Osteoblast (primary cell): ENCODE measurements at regions not wholly inside any gene's neighbourhood (a gene's known extent, or its start where the extent isn't known, plus 50 kb on each side); places are given as distances from the start of the nearest gene placed in this dataset.

Experiments
- DNase-seq: peaks from one replicate; pipeline ENCODE4 v3.0.0; 2011; ENCODE audit warnings: low spot score, mixed read lengths; ENCODE audit not compliant: insufficient read length; ENCODE audit errors: missing footprints
- H2AFZ ChIP-seq: 2 replicates; pipeline ENCODE4 v1.6.0; 2011; ENCODE audit warnings: mild to moderate bottlenecking, low read length
- H3K27ac ChIP-seq: 2 replicates; pipeline ENCODE4 v1.5.1; 2011; ENCODE audit warnings: mild to moderate bottlenecking, low read depth, low read length, moderate library complexity
- H3K27me3 ChIP-seq: 2 replicates; pipeline ENCODE4 v1.6.0; 2012; ENCODE audit warnings: mild to moderate bottlenecking, control low read depth, inconsistent platforms, low read length, moderate library complexity; ENCODE audit not compliant: insufficient read depth
- H3K36me3 ChIP-seq: 2 replicates; pipeline ENCODE4 v1.5.1; 2011; ENCODE audit warnings: mild to moderate bottlenecking, low read length, control low read depth, moderate library complexity; ENCODE audit not compliant: insufficient read depth
- H3K4me1 ChIP-seq: 2 replicates; pipeline ENCODE4 v1.5.1; 2011; ENCODE audit warnings: mild to moderate bottlenecking, low read length, control low read depth, moderate library complexity; ENCODE audit not compliant: insufficient read depth
- H3K4me2 ChIP-seq: 2 replicates; pipeline ENCODE4 v1.6.0; 2011; ENCODE audit warnings: mild to moderate bottlenecking, low read length; ENCODE audit not compliant: insufficient read depth
- H3K4me3 ChIP-seq: fragments of 200-600 bp; sonication (generic); 3 replicates; pipeline ENCODE4 v1.5.1; 2012; ENCODE audit warnings: mild to moderate bottlenecking, low read length, inconsistent platforms; ENCODE audit not compliant: insufficient read depth
- H3K79me2 ChIP-seq: 2 replicates; pipeline ENCODE4 v1.6.0; 2012; ENCODE audit warnings: mild to moderate bottlenecking, low read length, control low read depth, inconsistent platforms; ENCODE audit not compliant: insufficient read depth
- H3K9me3 ChIP-seq: 2 replicates; pipeline ENCODE4 v1.5.1; 2011; ENCODE audit warnings: low read depth, low read length, control low read depth
- H4K20me1 ChIP-seq: 2 replicates; pipeline ENCODE4 v1.6.0; 2012; ENCODE audit warnings: mild to moderate bottlenecking, low read length, control low read depth; ENCODE audit not compliant: insufficient read depth
- TF ChIP-seq, protein P1 (sequence below): IDR thresholded peaks from 2 replicates; pipeline ENCODE4 v1.5.1; 2011; ENCODE audit warnings: mild to moderate bottlenecking, low read depth, low read length, moderate library complexity; ENCODE audit errors: extremely low read depth

DNA sequence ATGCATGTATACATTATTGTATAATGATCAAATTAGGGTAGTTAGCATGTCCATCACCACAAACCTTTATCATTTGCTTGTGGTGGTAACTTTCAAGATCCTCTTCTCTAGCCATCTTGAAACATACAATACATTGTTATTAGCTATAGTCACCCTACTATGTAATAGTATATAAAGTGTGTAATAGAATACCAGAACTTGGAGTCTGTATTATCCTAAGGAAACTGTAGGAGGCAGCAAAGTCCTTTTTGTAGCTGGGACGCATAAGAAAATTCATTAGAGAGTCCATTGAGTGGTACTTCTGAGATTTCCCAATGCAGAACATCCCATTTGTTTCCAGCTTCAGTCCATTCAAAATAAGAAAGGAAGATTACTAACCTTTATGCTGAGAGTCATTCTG, 325.9 kb upstream of the LRFN5 start:
- Histone ChIP-seq H3K27ac (no peak overlapping the region), H3K4me2 (no peak overlapping the region), H3K4me3 (no peak overlapping the region), H3K36me3 (no peaks in the 10 kb centered on the region), H2AFZ (no peak overlapping the region), H3K27me3 (no peaks in the 10 kb centered on the region), H3K79me2 (no peaks in the 10 kb centered on the region), H3K4me1 (no peaks in the 10 kb centered on the region), H4K20me1 (no peaks in the 10 kb centered on the region), H3K9me3 (peaks cover 5% of the 10 kb centered on the region)
- no peak for DNase-seq
- TF ChIP-seq, protein P1, sequence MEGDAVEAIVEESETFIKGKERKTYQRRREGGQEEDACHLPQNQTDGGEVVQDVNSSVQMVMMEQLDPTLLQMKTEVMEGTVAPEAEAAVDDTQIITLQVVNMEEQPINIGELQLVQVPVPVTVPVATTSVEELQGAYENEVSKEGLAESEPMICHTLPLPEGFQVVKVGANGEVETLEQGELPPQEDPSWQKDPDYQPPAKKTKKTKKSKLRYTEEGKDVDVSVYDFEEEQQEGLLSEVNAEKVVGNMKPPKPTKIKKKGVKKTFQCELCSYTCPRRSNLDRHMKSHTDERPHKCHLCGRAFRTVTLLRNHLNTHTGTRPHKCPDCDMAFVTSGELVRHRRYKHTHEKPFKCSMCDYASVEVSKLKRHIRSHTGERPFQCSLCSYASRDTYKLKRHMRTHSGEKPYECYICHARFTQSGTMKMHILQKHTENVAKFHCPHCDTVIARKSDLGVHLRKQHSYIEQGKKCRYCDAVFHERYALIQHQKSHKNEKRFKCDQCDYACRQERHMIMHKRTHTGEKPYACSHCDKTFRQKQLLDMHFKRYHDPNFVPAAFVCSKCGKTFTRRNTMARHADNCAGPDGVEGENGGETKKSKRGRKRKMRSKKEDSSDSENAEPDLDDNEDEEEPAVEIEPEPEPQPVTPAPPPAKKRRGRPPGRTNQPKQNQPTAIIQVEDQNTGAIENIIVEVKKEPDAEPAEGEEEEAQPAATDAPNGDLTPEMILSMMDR = no peak

- Histone ChIP-seq H3K79me2 (no peaks in the 10 kb centered on the region), H3K4me3 (no peak overlapping the region), H3K27me3 (no peaks in the 10 kb centered on the region), H3K36me3 (no peaks in the 10 kb centered on the region), H3K27ac (no peak overlapping the region), H4K20me1 (no peaks in the 10 kb centered on the region), H3K4me1 (no peaks in the 10 kb centered on the region), H3K9me3 (peaks cover 6% of the 10 kb centered on the region), H3K4me2 (no peak overlapping the region), H2AFZ (no peak overlapping the region)
- DNase-seq = no peak
- TF ChIP-seq, protein P1 = no peak
Measured at GRCh38 chr14:41277450-41277849, 329.2 kb upstream of the LRFN5 start.

DNA sequence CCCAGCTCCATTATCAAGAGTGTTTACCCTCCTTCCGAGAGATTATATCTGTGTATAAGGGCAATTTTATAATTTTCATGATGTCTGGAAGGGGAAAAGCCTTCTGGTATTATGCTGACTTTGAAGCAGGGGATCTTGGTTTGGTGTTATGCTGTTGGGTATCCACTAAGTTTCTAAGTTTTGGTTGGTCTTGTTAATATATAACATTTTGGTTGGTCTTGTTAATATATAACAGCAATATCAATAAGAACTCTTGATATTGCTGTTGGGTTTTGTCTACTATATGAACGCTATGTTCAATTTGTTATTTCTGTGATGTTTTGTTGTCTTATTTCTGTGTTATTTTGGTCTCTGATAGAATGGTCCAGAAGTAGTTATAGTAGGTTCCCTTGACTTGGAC, 349.2 kb upstream of the LRFN5 start:
- Histone ChIP-seq H3K27ac (no peak overlapping the region), H3K79me2 (no peaks in the 10 kb centered on the region), H3K36me3 (no peaks in the 10 kb centered on the region), H3K9me3 (peaks cover 5% of the 10 kb centered on the region), H2AFZ (no peak overlapping the region), H3K4me3 (no peak overlapping the region), H4K20me1 (no peaks in the 10 kb centered on the region), H3K27me3 (no peaks in the 10 kb centered on the region), H3K4me1 (no peaks in the 10 kb centered on the region), H3K4me2 (no peak overlapping the region)
- TF ChIP-seq, protein P1 = no peak
- no peak for DNase-seq

- no peaks in the 10 kb centered on the region for H3K36me3 ChIP-seq
- H3K4me2 ChIP-seq = no peak overlapping the region
- H2AFZ ChIP-seq = no peak overlapping the region
- DNase-seq = no peak
- H3K9me3 ChIP-seq = peaks cover 3% of the 10 kb centered on the region
- H3K4me1 ChIP-seq = no peaks in the 10 kb centered on the region
- H3K27me3 ChIP-seq = no peaks in the 10 kb centered on the region
- H3K79me2 ChIP-seq = no peaks in the 10 kb centered on the region
- TF ChIP-seq, protein P1 = no peak
- no peaks in the 10 kb centered on the region for H4K20me1 ChIP-seq
- no peak overlapping the region for H3K4me3 ChIP-seq
- H3K27ac ChIP-seq = no peak overlapping the region
Measured at GRCh38 chr14:41235466-41235865, 371.2 kb upstream of the LRFN5 start.
